Upper lobe of right lung (tissue), 1 donor: ENCODE measurements at regions not wholly inside any gene's neighbourhood (a gene's known extent, or its start where the extent isn't known, plus 50 kb on each side); places are given as distances from the start of the nearest gene placed in this dataset.

Experiments
- ATAC-seq: fragments of 200-7000 bp; cut with Tn5 transposase; one replicate; pipeline ENCODE4 v1.9.1; 2020; ENCODE audit warnings: mild to moderate bottlenecking, moderate library complexity
- DNase-seq: peaks from one replicate; pipeline ENCODE4 v3.0.0-alpha.2; 2020
- H3K27ac ChIP-seq: fragments of 200-600 bp; one replicate; pipeline ENCODE4 v1.8.0; 2022
- H3K27me3 ChIP-seq: fragments of 200-600 bp; one replicate; pipeline ENCODE4 v1.8.0; 2022; ENCODE audit warnings: mild to moderate bottlenecking
- H3K36me3 ChIP-seq: fragments of 200-600 bp; one replicate; pipeline ENCODE4 v1.8.0; 2022
- H3K4me1 ChIP-seq: fragments of 200-600 bp; one replicate; pipeline ENCODE4 v1.8.0; 2022
- H3K4me3 ChIP-seq: fragments of 200-600 bp; one replicate; pipeline ENCODE4 v1.8.0; 2022; ENCODE audit warnings: mild to moderate bottlenecking
- H3K9me3 ChIP-seq: fragments of 200-600 bp; one replicate; pipeline ENCODE4 v1.8.0; 2022
- CTCF ChIP-seq: fragments of 200-600 bp; IDR thresholded peaks from one replicate; pipeline ENCODE4 v1.8.0; 2022; ENCODE audit warnings: antibody characterized with exemption
- intact Hi-C: fragments of 100-400 bp; cut with DNase I; formaldehyde crosslinking; loops from one replicate; pipeline ENCODE4 v1.11.0; 2022
- donor health status: DM: no; HTN: yes; CAD: no; lungs with severe emphysema.

DNA sequence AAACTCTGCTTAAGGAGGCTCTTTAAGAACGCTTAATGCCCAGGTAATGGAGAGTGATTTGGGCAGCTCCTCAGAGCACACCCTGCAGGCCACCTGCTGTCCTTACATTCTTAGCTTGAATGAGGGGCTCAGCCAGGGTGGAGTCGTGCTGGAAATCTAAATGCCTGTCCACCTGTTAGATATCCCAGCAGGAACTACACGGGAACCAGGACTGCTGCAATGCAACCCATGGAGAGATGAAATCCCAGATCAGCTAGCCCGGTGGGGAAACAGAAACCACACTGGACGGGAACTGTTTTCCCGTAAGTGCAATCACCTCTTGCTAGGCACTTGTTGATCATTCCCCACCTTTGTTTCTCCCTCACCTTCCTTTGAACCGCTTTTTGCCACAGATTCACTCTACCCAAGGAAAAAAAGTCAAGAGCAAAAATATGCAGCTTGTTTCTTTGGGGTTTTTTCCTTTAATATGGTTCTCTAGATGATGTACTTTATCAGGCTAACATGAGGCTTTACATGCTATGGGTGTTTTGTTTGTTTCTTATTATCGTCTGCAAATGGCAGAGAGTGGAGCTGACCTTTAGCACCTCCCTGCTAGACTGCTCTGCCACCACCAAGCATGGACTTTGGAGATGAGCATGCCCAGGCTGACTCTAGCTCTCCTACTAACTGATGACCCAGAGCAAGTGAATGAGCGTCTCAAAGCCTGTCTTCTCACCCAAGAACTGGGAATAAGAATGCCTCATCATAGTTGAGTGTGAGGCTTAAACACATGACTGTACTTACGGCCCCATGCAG lies 125.9 kb upstream of the TNFAIP3 start:
- no peak overlapping the region for H3K27ac ChIP-seq
- no peaks in the 10 kb centered on the region for H3K27me3 ChIP-seq
- no peaks in the 10 kb centered on the region for H3K4me1 ChIP-seq
- no peak overlapping the region for H3K4me3 ChIP-seq
- DNase-seq (no peak), ATAC-seq (no peak)
- intact Hi-C loops: no loop called here
- no peak for TF ChIP-seq CTCF
- H3K9me3 ChIP-seq: no peaks in the 10 kb centered on the region
- H3K36me3 ChIP-seq: no peaks in the 10 kb centered on the region

GRCh38 chr6:137743493-137743892 lies 123.6 kb upstream of the TNFAIP3 start:
- DNase-seq (no peak), ATAC-seq (no peak)
- intact Hi-C loops: no loop called here
- Histone ChIP-seq H3K9me3 (no peaks in the 10 kb centered on the region), H3K27ac (no peak overlapping the region), H3K36me3 (no peaks in the 10 kb centered on the region), H3K4me1 (no peaks in the 10 kb centered on the region), H3K4me3 (no peak overlapping the region), H3K27me3 (no peaks in the 10 kb centered on the region)
- TF ChIP-seq CTCF: no peak

- TF ChIP-seq CTCF: no peak
- H3K9me3 ChIP-seq: no peaks in the 10 kb centered on the region
- H3K27ac ChIP-seq: no peak overlapping the region
- DNase-seq (no peak), ATAC-seq (no peak)
- intact Hi-C loops: no loop called here
- H3K4me3 ChIP-seq: no peak overlapping the region
- no peaks in the 10 kb centered on the region for H3K4me1 ChIP-seq
- H3K27me3 ChIP-seq: no peaks in the 10 kb centered on the region
- H3K36me3 ChIP-seq: no peaks in the 10 kb centered on the region
These were observed 122.2 kb upstream of the TNFAIP3 start for GRCh38 chr6:137744877-137745276.

DNA sequence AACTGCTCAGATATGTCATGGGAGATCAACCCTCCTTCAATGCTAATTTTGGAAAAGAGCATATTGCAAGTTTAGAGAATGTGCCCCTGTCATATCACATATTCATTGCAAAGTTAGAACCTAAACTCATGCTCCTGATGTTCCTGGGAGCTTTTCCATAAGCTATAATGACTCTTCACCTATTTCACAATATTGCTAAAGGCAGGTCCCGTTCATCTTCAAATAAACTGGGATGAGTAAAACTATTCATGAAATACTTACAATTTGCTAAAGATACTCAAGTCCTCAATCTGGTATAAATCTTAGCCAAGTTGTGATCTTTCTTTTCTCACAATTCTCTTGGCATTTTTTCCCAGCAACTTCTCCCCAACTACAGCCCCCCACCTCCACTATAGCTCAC lies 121.7 kb upstream of the TNFAIP3 start:
- Histone ChIP-seq H3K27me3 (no peaks in the 10 kb centered on the region), H3K4me1 (no peaks in the 10 kb centered on the region), H3K36me3 (no peaks in the 10 kb centered on the region), H3K27ac (no peak overlapping the region), H3K9me3 (no peaks in the 10 kb centered on the region), H3K4me3 (no peak overlapping the region)
- ATAC-seq: no peak
- intact Hi-C loops: no loop called here
- no peak for DNase-seq
- no peak for TF ChIP-seq CTCF

- ATAC-seq (no peak), DNase-seq (no peak)
- Histone ChIP-seq H3K27ac (no peak overlapping the region), H3K4me1 (no peaks in the 10 kb centered on the region), H3K4me3 (no peak overlapping the region), H3K27me3 (no peaks in the 10 kb centered on the region), H3K36me3 (no peaks in the 10 kb centered on the region), H3K9me3 (no peaks in the 10 kb centered on the region)
- no peak for TF ChIP-seq CTCF
- intact Hi-C loops: no loop called here
These were observed 120.8 kb upstream of the TNFAIP3 start for GRCh38 chr6:137746264-137746663.
